Esophagus muscularis mucosa (tissue), 4 donors: ENCODE measurements at regions not wholly inside any gene's neighbourhood (a gene's known extent, or its start where the extent isn't known, plus 50 kb on each side); places are given as distances from the start of the nearest gene placed in this dataset.

ENCODE experiments used
- DNase-seq: peaks from one replicate; pipeline ENCODE4 v3.0.0-alpha.2; 2017; ENCODE audit errors: extremely low spot score
- H3K27ac ChIP-seq, 4 donors: fragments of 200-600 bp; sonication (generic); replicated peaks in 1 of 4; 1 replicate in 3 of 4; 2 replicates in 1 of 4; pipeline ENCODE4 v1.5.1; 2016 to 2019; ENCODE audit warnings: mild to moderate bottlenecking in 1 of 4
- H3K27me3 ChIP-seq, 4 donors: fragments of 200-600 bp; sonication (generic); one replicate each; pipeline versions ENCODE4 v1.5.1 to v1.6.0; 2016 to 2019
- H3K36me3 ChIP-seq, 4 donors: fragments of 200-600 bp; sonication (generic); one replicate each; pipeline ENCODE4 v1.5.1; 2016 to 2019
- H3K4me1 ChIP-seq, 4 donors: fragments of 200-600 bp; sonication (generic); one replicate each; pipeline ENCODE4 v1.5.1; 2016 to 2019
- H3K4me3 ChIP-seq, 4 donors: fragments of 200-600 bp; sonication (generic); 1 replicate in 2 of 4; 2 replicates in 2 of 4; pipeline ENCODE4 v1.5.1; 2016 to 2019; ENCODE audit warnings: mild to moderate bottlenecking in 4 of 4, moderate library complexity in 1 of 4
- H3K9me3 ChIP-seq, 4 donors: fragments of 200-600 bp; sonication (generic); 1 replicate in 3 of 4; 2 replicates in 1 of 4; pipeline ENCODE4 v1.5.1; 2016 to 2019
- EP300 ChIP-seq: sonication (generic); formaldehyde crosslinking; IDR thresholded peaks from one replicate; pipeline ENCODE4 v1.6.1; 2017; ENCODE audit warnings: antibody characterized with exemption
- POLR2A ChIP-seq: fragments of 450-650 bp; IDR thresholded peaks from one replicate; pipeline ENCODE4 v1.6.1; 2017; ENCODE audit warnings: antibody characterized with exemption, moderate library complexity, mild to moderate bottlenecking, low read depth
- POLR2AphosphoS5 ChIP-seq, 2 donors: sonication (generic); formaldehyde crosslinking; IDR thresholded peaks; one replicate each; pipeline ENCODE4 v1.6.1; 2017; ENCODE audit warnings: antibody characterized with exemption in 2 of 2
- WGBS: methylation state at CpG from one replicate; pipeline ENCODE4 v1.1.5; 2018; 5-methylcytosine and 5-hydroxymethylcytosine counted together
- intact Hi-C: fragments of 100-400 bp; cut with DNase I; formaldehyde crosslinking; loops from one replicate; pipeline ENCODE4 v1.15.1; 2023
- TF ChIP-seq, protein P1 (sequence below), 3 experiments: fragments of 200-600 bp in 2 of 3; fragments of 450-650 bp in 1 of 3; sonication (generic) in 2 of 3; IDR thresholded peaks; one replicate each; pipeline ENCODE4 v1.5.1; 2017 to 2019; ENCODE audit warnings: antibody characterized with exemption in 3 of 3, mild to moderate bottlenecking in 2 of 3, moderate library complexity in 1 of 3

DNA sequence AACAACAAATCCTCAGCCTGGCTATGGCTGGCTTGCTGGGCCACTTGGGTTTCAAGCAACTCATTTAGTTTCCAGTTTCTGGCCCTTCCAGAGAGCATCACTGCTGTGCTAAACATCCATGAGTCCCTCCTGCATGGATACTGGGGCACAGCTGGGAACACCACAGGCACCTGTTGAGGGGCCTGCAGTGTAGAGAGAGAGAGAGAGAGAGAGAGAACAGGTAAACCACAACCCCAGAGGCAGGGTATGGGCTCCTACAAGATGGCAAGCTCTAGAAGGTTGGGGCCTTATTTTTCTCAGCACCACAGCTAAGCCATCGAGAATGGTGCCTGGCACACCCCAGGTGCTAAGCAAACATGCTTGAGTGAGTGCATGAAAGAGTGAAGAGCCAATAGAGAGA is 120.3 kb downstream of the RBFOX3 start:
- Histone ChIP-seq H3K4me3 (no peak overlapping the region), H3K27ac (no peak overlapping the region), H3K36me3 (no peaks in the 10 kb centered on the region), H3K4me1 (no peaks in the 10 kb centered on the region), H3K9me3 (no peaks in the 10 kb centered on the region), H3K27me3 (peaks cover 0 to 23% (median 6%) of the 10 kb centered on the region in 4 donors)
- intact Hi-C loops = no loop called here
- 78% methylated on average over 1 of the region's 1 CpG for WGBS
- no peak for DNase-seq
- TF ChIP-seq POLR2AphosphoS5 (IDR thresholded peaks at IDR 0.05) (no peak), POLR2A (no peak), EP300 (no peak)
- TF ChIP-seq, protein P1, sequence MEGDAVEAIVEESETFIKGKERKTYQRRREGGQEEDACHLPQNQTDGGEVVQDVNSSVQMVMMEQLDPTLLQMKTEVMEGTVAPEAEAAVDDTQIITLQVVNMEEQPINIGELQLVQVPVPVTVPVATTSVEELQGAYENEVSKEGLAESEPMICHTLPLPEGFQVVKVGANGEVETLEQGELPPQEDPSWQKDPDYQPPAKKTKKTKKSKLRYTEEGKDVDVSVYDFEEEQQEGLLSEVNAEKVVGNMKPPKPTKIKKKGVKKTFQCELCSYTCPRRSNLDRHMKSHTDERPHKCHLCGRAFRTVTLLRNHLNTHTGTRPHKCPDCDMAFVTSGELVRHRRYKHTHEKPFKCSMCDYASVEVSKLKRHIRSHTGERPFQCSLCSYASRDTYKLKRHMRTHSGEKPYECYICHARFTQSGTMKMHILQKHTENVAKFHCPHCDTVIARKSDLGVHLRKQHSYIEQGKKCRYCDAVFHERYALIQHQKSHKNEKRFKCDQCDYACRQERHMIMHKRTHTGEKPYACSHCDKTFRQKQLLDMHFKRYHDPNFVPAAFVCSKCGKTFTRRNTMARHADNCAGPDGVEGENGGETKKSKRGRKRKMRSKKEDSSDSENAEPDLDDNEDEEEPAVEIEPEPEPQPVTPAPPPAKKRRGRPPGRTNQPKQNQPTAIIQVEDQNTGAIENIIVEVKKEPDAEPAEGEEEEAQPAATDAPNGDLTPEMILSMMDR (IDR thresholded peaks at IDR 0.05) = no peak

DNA sequence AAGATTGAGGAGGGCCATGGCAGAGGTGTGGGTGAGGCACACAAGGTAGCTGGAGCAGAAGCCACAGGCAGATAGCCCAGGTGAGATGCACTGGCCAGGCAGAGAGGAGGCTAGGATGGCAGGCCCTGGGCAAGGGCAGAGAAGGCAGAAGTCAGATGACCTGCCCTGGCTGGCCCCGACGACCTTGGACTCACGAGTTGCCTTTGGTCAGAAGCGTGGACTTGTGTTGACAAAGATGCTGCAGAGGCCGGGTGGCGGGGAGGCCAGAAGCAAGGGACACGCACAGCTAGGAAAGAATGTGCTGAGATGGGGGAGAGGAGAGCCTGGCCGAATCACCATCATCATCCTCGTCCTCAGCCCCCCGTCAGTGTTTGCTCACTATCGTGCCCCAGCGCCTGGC is 123.7 kb downstream of the RBFOX3 start:
- intact Hi-C loops = no loop called here
- H3K27me3 ChIP-seq = peaks cover 0 to 50% (median 12%) of the 10 kb centered on the region in 4 donors
- TF ChIP-seq EP300 = no peak
- TF ChIP-seq, protein P1 (IDR thresholded peaks at IDR 0.05) = no peak
- TF ChIP-seq POLR2AphosphoS5 (IDR thresholded peaks at IDR 0.05) = no peak
- no peak for TF ChIP-seq POLR2A
- WGBS = 89% methylated on average over 12 of the region's 12 CpGs
- H3K27ac ChIP-seq = no peak overlapping the region
- no peaks in the 10 kb centered on the region for H3K4me1 ChIP-seq
- H3K36me3 ChIP-seq = no peaks in the 10 kb centered on the region
- H3K4me3 ChIP-seq = no peak overlapping the region
- no peak for DNase-seq
- H3K9me3 ChIP-seq = no peaks in the 10 kb centered on the region

DNA sequence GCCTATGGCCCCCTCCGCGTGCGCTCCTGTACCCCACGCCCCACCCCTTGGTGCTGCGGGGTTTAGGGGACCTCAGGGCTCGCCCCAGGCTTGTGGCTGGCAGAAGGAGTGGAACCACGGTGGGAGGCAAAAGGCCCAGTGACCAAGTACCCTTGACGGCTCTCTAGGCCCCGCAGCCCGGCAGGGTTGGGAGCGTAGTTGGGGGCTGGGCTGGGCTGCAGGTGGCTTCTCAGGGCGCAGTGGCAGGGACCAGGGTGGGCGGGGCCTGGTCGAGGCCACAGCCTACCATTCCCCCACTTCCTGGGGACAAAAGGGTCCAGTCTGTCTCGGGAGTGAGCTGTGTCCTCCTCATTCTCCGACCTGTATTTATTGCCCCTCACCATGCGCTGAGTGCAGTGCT is 124.9 kb downstream of the RBFOX3 start:
- WGBS = 57% methylated on average over 8 of the region's 17 CpGs
- Histone ChIP-seq H3K4me3 (no peak overlapping the region), H3K27ac (no peak overlapping the region), H3K36me3 (peaks cover 0 to 4% (median 0%) of the 10 kb centered on the region in 4 donors), H3K27me3 (peaks cover 0 to 62% (median 12%) of the 10 kb centered on the region in 4 donors), H3K9me3 (no peaks in the 10 kb centered on the region), H3K4me1 (no peaks in the 10 kb centered on the region)
- no peak for DNase-seq
- intact Hi-C loops = no loop called here
- TF ChIP-seq EP300 = no peak
- TF ChIP-seq, protein P1 (IDR thresholded peaks at IDR 0.05) = no peak
- TF ChIP-seq POLR2AphosphoS5 (IDR thresholded peaks at IDR 0.05) = no peak
- TF ChIP-seq POLR2A = no peak

DNA sequence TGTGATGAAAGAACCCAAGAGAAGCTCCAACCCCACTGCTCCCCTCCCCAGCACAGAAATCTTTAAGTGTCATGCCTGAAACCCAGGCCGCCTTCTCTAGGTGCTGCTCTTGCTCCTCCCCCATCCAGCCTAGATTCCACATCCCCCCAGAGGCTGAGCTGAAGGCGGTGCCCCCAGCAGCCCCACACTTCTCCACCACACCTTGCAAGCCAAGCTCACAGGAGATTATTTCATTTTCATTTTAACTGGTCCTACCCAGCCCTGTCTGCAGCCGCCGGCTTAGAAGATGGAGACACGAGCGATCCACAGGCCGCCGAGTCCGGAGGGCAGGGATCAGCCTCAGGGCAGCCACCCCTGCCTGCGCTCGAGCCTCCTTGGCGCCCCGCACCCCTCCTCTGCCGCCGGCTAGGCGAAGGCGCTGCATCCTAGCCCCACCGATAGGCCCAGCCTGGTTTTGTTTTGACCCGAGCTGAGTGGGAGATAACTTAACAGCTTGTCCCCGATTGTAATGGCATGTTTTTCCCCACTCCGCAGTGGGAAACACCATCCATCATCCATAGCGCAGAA is 125.3 kb downstream of the RBFOX3 start:
- WGBS = 52% methylated on average over 21 of the region's 22 CpGs
- TF ChIP-seq, protein P1 (IDR thresholded peaks at IDR 0.05) = no peak
- TF ChIP-seq POLR2A (no peak), POLR2AphosphoS5 (IDR thresholded peaks at IDR 0.05) (no peak), EP300 (no peak)

More for the DNA sequence above, 125.3 kb downstream of the RBFOX3 start:
- Histone ChIP-seq H3K36me3 (peaks cover 0 to 4% (median 0%) of the 10 kb centered on the region in 4 donors), H3K27ac (no peak overlapping the region), H3K27me3 (peaks cover 0 to 67% (median 12%) of the 10 kb centered on the region in 4 donors), H3K9me3 (no peaks in the 10 kb centered on the region), H3K4me3 (no peak overlapping the region), H3K4me1 (no peaks in the 10 kb centered on the region)
- intact Hi-C loops = no loop called here
- DNase-seq = no peak
